ENCODE measurements at regions not wholly inside any gene's neighbourhood (a gene's known extent, or its start where the extent isn't known, plus 50 kb on each side); places are given as distances from the start of the nearest gene placed in this dataset.

DNA sequence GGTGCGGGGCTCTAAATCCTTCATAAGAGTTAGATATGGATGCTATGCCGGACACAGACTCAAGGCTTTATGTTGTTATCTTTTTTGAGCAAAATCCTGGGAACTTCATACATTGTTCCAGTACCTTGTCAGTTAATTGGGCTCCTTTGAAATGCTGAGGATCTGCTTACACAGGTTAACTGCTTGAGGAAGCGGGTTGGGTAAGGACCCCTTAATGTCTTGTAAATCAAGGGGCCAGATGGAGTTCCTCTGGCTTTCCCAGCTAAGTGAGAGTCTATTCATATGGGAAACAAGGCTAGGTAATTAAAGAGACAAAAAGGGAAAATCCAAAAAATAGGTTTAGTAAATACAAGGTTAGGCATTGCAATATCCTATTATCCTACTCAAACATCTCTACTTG lies 141.5 kb downstream of the OR2B2 start:
- no peak overlapping the region for H2BK5ac ChIP-seq (ENCODE audit: low read depth, low read length, poor library complexity, severe bottlenecking)
- H2AK9ac ChIP-seq (replicated peaks; ENCODE audit: low read depth, low read length, poor library complexity): no peak overlapping the region
- POLR2A ChIA-PET (ENCODE audit: unreplicated experiment): no interaction called here
- in situ Hi-C loops (cut with MboI; ENCODE audit: low sequenced_read_pairs) (no loop called here), intact Hi-C loops (cut with micrococcal nuclease) (no loop called here), dilution Hi-C loops (cut with HindIII; ENCODE audit: low sequenced_read_pairs, unreplicated experiment) (no loop called here)
- no peaks in the 10 kb centered on the region for H3K4me1 ChIP-seq (ENCODE audit: control insufficient read depth, insufficient read depth, low read length)
- 83% methylated on average over 1 of the region's 3 CpGs; no CpG with 5 or more reads in 1 of the 2 experiments for WGBS, 2 experiments (ENCODE audit: extremely low coverage in 2 of 2, insufficient read length in 1 of 2)
- CTCF ChIA-PET: interaction anchor here (2.7 kb wide), 1 partner anchor 26 kb away, joined by 16 read pairs; no protein-coding TSS in a partner anchor
- no peak overlapping the region for H2AK5ac ChIP-seq (ENCODE audit: low read depth, low read length)
- TF ChIP-seq, protein P1, sequence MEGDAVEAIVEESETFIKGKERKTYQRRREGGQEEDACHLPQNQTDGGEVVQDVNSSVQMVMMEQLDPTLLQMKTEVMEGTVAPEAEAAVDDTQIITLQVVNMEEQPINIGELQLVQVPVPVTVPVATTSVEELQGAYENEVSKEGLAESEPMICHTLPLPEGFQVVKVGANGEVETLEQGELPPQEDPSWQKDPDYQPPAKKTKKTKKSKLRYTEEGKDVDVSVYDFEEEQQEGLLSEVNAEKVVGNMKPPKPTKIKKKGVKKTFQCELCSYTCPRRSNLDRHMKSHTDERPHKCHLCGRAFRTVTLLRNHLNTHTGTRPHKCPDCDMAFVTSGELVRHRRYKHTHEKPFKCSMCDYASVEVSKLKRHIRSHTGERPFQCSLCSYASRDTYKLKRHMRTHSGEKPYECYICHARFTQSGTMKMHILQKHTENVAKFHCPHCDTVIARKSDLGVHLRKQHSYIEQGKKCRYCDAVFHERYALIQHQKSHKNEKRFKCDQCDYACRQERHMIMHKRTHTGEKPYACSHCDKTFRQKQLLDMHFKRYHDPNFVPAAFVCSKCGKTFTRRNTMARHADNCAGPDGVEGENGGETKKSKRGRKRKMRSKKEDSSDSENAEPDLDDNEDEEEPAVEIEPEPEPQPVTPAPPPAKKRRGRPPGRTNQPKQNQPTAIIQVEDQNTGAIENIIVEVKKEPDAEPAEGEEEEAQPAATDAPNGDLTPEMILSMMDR (conservative IDR thresholded peaks at IDR 0.05; ENCODE audit: low read depth, low read length): no peak
- no peak for TF ChIP-seq RFX5 (IDR thresholded peaks at IDR 0.05; ENCODE audit: low read depth, low read length)
- no peak for TF ChIP-seq CEBPB (IDR thresholded peaks at IDR 0.05; ENCODE audit: low read depth, low read length)
- TF ChIP-seq MXI1 (IDR thresholded peaks at IDR 0.05; ENCODE audit: borderline replicate concordance, low read depth, low read length): no peak
- TF ChIP-seq MAZ (IDR thresholded peaks at IDR 0.05; ENCODE audit: borderline replicate concordance, low read depth, low read length): no peak
- TF ChIP-seq CHD1 (IDR thresholded peaks at IDR 0.05; ENCODE audit: low read depth, low read length): no peak
- TF ChIP-seq FOS (IDR thresholded peaks at IDR 0.05; ENCODE audit: low read depth, low read length): no peak
- TF ChIP-seq, protein P2, sequence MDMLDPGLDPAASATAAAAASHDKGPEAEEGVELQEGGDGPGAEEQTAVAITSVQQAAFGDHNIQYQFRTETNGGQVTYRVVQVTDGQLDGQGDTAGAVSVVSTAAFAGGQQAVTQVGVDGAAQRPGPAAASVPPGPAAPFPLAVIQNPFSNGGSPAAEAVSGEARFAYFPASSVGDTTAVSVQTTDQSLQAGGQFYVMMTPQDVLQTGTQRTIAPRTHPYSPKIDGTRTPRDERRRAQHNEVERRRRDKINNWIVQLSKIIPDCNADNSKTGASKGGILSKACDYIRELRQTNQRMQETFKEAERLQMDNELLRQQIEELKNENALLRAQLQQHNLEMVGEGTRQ (IDR thresholded peaks at IDR 0.05; ENCODE audit: low read depth, low read length): no peak
- TF ChIP-seq, protein P3, sequence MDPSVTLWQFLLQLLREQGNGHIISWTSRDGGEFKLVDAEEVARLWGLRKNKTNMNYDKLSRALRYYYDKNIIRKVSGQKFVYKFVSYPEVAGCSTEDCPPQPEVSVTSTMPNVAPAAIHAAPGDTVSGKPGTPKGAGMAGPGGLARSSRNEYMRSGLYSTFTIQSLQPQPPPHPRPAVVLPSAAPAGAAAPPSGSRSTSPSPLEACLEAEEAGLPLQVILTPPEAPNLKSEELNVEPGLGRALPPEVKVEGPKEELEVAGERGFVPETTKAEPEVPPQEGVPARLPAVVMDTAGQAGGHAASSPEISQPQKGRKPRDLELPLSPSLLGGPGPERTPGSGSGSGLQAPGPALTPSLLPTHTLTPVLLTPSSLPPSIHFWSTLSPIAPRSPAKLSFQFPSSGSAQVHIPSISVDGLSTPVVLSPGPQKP (IDR thresholded peaks at IDR 0.05; ENCODE audit: borderline replicate concordance, low read depth, low read length): no peak
- no peak for TF ChIP-seq MAFK (IDR thresholded peaks at IDR 0.05; ENCODE audit: low read depth, low read length)
- TF ChIP-seq POLR2A (IDR thresholded peaks at IDR 0.05; ENCODE audit: low read depth, low read length): no peak
- ATAC-seq (ENCODE audit: low read depth) (no peak), DNase-seq (no peak)
- no peak overlapping the region for H3K4ac ChIP-seq (ENCODE audit: low read depth, low read length)
- no peak overlapping the region for H3K4me3 ChIP-seq (ENCODE audit: insufficient read depth, low read depth, low read length)
- no peak overlapping the region for H3K18ac ChIP-seq (ENCODE audit: low read depth, low read length)
- H2BK15ac ChIP-seq (ENCODE audit: low read depth, low read length): no peak overlapping the region
- H3K4me2 ChIP-seq (ENCODE audit: low read depth, low read length): no peak overlapping the region
- no peak overlapping the region for H3K27ac ChIP-seq (ENCODE audit: insufficient read depth, low read length)
- no peak overlapping the region for H4K8ac ChIP-seq (ENCODE audit: low read depth in 2 of 2, low read length in 2 of 2)
- H4K20me1 ChIP-seq (ENCODE audit: insufficient read depth, low read length): no peaks in the 10 kb centered on the region
- no peak overlapping the region for H4K91ac ChIP-seq (ENCODE audit: insufficient read depth, low read depth, low read length)
- no peak overlapping the region for H3K14ac ChIP-seq (replicated peaks; ENCODE audit: low read depth, low read length)
- H4K5ac ChIP-seq (ENCODE audit: low read depth, low read length): no peak overlapping the region
- no peak overlapping the region for H2AFZ ChIP-seq (replicated peaks; ENCODE audit: low read length, poor library complexity)
- H2BK20ac ChIP-seq (ENCODE audit: low read depth, low read length): no peak overlapping the region
- H3K36me3 ChIP-seq (ENCODE audit: control insufficient read depth, insufficient read depth, low read length): no peaks in the 10 kb centered on the region
- no peaks in the 10 kb centered on the region for H3K9me3 ChIP-seq (ENCODE audit: control insufficient read depth, insufficient read depth, low read length)
- no peak overlapping the region for H3K23ac ChIP-seq (ENCODE audit: low read depth, low read length)
- peaks cover 5% of the 10 kb centered on the region for H3K27me3 ChIP-seq (ENCODE audit: control insufficient read depth, insufficient read depth, low read length)
- no peak overlapping the region for H2BK120ac ChIP-seq (ENCODE audit: low read depth, low read length)
- H3K79me1 ChIP-seq (ENCODE audit: low read depth in 1 of 2, low read length in 2 of 2): no peaks in the 10 kb centered on the region
- no peaks in the 10 kb centered on the region for H3K9me1 ChIP-seq (ENCODE audit: insufficient read depth, low read length)
- H3K9ac ChIP-seq (ENCODE audit: low read depth, low read length): no peak overlapping the region
- no peak overlapping the region for H3K56ac ChIP-seq (ENCODE audit: extremely low read depth, insufficient read depth, low read length)
- BruUV-seq (replicated peaks): no TSS peak

All from IMR-90 (cell line).